ENCODE measurements at regions not wholly inside any gene's neighbourhood (a gene's known extent, or its start where the extent isn't known, plus 50 kb on each side); places are given as distances from the start of the nearest gene placed in this dataset.

GRCh38 chr10:80753612-80754011, 215.9 kb downstream of the SH2D4B start:
- ChIA-PET POLR2A (no interaction called here), CTCF (interaction anchor here (0.9 to 1.5 kb wide), 2 partner anchors 40 to 54 kb away, joined by 3 to 5 read pairs; no protein-coding TSS in a partner anchor)
- no peak for DNase-seq (ENCODE audit: extremely low spot score)
- TF ChIP-seq CTCF (IDR thresholded peaks at IDR 0.05; ENCODE audit: control extremely low read depth, extremely low read depth, low read depth, missing control alignments) = no peak

- POLR2A ChIA-PET = no interaction called here
- CTCF ChIA-PET = interaction anchor here (1.2 to 1.6 kb wide), 2 partner anchors 21 to 56 kb away, joined by 3 read pairs; no protein-coding TSS in a partner anchor
- TF ChIP-seq CTCF (IDR thresholded peaks at IDR 0.05; ENCODE audit: control extremely low read depth, extremely low read depth, low read depth, missing control alignments) = no peak
- DNase-seq (ENCODE audit: extremely low spot score) = no peak
Measured at GRCh38 chr10:80755893-80756292, 218.2 kb downstream of the SH2D4B start.

- CTCF ChIA-PET = no interaction called here
- no peak for TF ChIP-seq CTCF (IDR thresholded peaks at IDR 0.05; ENCODE audit: control extremely low read depth, extremely low read depth, low read depth, missing control alignments)
- no peak for DNase-seq (ENCODE audit: extremely low spot score)
- POLR2A ChIA-PET = no interaction called here
Measured at GRCh38 chr10:80759693-80760092, 222.0 kb downstream of the SH2D4B start.

GRCh38 chr10:80760914-80761371, 223.2 kb downstream of the SH2D4B start:
- CTCF ChIA-PET = interaction anchor here (1.0 to 1.3 kb wide), 2 partner anchors 11 to 98 kb away, joined by 3 read pairs; no protein-coding TSS in a partner anchor
- no peak for DNase-seq (ENCODE audit: extremely low spot score)
- no peak for TF ChIP-seq CTCF (IDR thresholded peaks at IDR 0.05; ENCODE audit: control extremely low read depth, extremely low read depth, low read depth, missing control alignments)
- POLR2A ChIA-PET = no interaction called here

GRCh38 chr10:80767963-80768362, 230.3 kb downstream of the SH2D4B start:
- ChIA-PET CTCF (interaction anchor here (1.1 kb wide), 1 partner anchor 10 kb away, joined by 3 read pairs; no protein-coding TSS in a partner anchor), POLR2A (no interaction called here)
- no peak for TF ChIP-seq CTCF (IDR thresholded peaks at IDR 0.05; ENCODE audit: control extremely low read depth, extremely low read depth, low read depth, missing control alignments)
- no peak for DNase-seq (ENCODE audit: extremely low spot score)

GRCh38 chr10:80769700-80770160, 232.0 kb downstream of the SH2D4B start:
- no peak for TF ChIP-seq CTCF (IDR thresholded peaks at IDR 0.05; ENCODE audit: control extremely low read depth, extremely low read depth, low read depth, missing control alignments)
- CTCF ChIA-PET = interaction anchor here (0.8 to 1.3 kb wide), 2 partner anchors 10 to 40 kb away, joined by 3 read pairs; no protein-coding TSS in a partner anchor
- no peak for DNase-seq (ENCODE audit: extremely low spot score)
- POLR2A ChIA-PET = no interaction called here

Measured in GM10248 (cell line).